ENCODE measurements at regions not wholly inside any gene's neighbourhood (a gene's known extent, or its start where the extent isn't known, plus 50 kb on each side); places are given as distances from the start of the nearest gene placed in this dataset.

GRCh38 chr6:95244751-95245150 lies 332.6 kb upstream of the MANEA start:
- H3K9ac ChIP-seq (ENCODE audit: insufficient read depth, low read length, poor library complexity, severe bottlenecking): no peak overlapping the region

GRCh38 chr6:95248499-95248898 lies 328.8 kb upstream of the MANEA start:
- no peak overlapping the region for H2AFZ ChIP-seq (ENCODE audit: insufficient read depth, low read depth, low read length, poor library complexity, severe bottlenecking)
- no peak for DNase-seq
- Mint-ChIP-seq H3K4me3 (no peak overlapping the region), H3K9me3 (no peaks in the 10 kb centered on the region), H3K27ac (no peak overlapping the region), H3K4me1 (peaks cover 1% of the 10 kb centered on the region), H3K36me3 (no peaks in the 10 kb centered on the region), H3K27me3 (ENCODE audit: low read depth in 3 of 3) (no peaks in the 10 kb centered on the region)
- WGBS (ENCODE audit: insufficient coverage): no CpG with 5 or more reads among the region's 4 CpGs
- no peak overlapping the region for H3K9ac ChIP-seq (ENCODE audit: insufficient read depth, low read length, poor library complexity, severe bottlenecking)
- H3K4me2 ChIP-seq (replicated peaks; ENCODE audit: extremely low read depth, low read length, poor library complexity, severe bottlenecking): no peak overlapping the region
- H3K9me3 ChIP-seq (replicated peaks in 1 of 2; ENCODE audit: control insufficient read depth in 1 of 2, insufficient read depth in 1 of 2, low read length in 2 of 2): no peaks in the 10 kb centered on the region
- no peaks in the 10 kb centered on the region for H3K79me2 ChIP-seq (ENCODE audit: insufficient read depth, low read length)
- no peaks in the 10 kb centered on the region for H4K20me1 ChIP-seq (ENCODE audit: insufficient read depth, low read length)
- no peaks in the 10 kb centered on the region for H3K27me3 ChIP-seq (ENCODE audit: control insufficient read depth in 2 of 2, insufficient read depth in 2 of 2, low read length in 2 of 2)
- H3K4me1 ChIP-seq (ENCODE audit: control insufficient read depth in 1 of 2, insufficient read depth in 2 of 2, low read length in 2 of 2): no peaks in the 10 kb centered on the region
- no peaks in the 10 kb centered on the region for H3K36me3 ChIP-seq (replicated peaks in 1 of 2; ENCODE audit: control insufficient read depth in 1 of 2, insufficient read depth in 2 of 2, low read length in 2 of 2)
- H3K27ac ChIP-seq (ENCODE audit: low read depth in 1 of 2, low read length in 2 of 2): no peak overlapping the region
- intact Hi-C loops (cut with micrococcal nuclease): no loop called here
- no peak overlapping the region for H3K4me3 ChIP-seq (replicated peaks in 1 of 3; ENCODE audit: low read depth in 2 of 3, low read length in 3 of 3)
- no peak for TF ChIP-seq CTCF (IDR thresholded peaks at IDR 0.05)

More at GRCh38 chr6:95244751-95245150, 332.6 kb upstream of the MANEA start:
- peak in 1 of 3 donors; percentile 3 for DNase-seq
- no peak overlapping the region for H3K27ac Mint-ChIP-seq
- H3K4me3 Mint-ChIP-seq: no peak overlapping the region
- H3K27ac ChIP-seq (ENCODE audit: low read depth in 1 of 2, low read length in 2 of 2): no peak overlapping the region
- intact Hi-C loops (cut with micrococcal nuclease): no loop called here
- no peaks in the 10 kb centered on the region for H3K4me1 ChIP-seq (ENCODE audit: control insufficient read depth in 1 of 2, insufficient read depth in 2 of 2, low read length in 2 of 2)
- H3K27me3 ChIP-seq (ENCODE audit: control insufficient read depth in 2 of 2, insufficient read depth in 2 of 2, low read length in 2 of 2): no peaks in the 10 kb centered on the region
- H3K4me1 Mint-ChIP-seq: no peaks in the 10 kb centered on the region
- no peak for TF ChIP-seq CTCF (IDR thresholded peaks at IDR 0.05)
- H3K36me3 Mint-ChIP-seq: no peaks in the 10 kb centered on the region
- no peaks in the 10 kb centered on the region for H3K79me2 ChIP-seq (ENCODE audit: insufficient read depth, low read length)
- no peaks in the 10 kb centered on the region for H3K9me3 ChIP-seq (replicated peaks in 1 of 2; ENCODE audit: control insufficient read depth in 1 of 2, insufficient read depth in 1 of 2, low read length in 2 of 2)
- no peak overlapping the region for H3K4me3 ChIP-seq (replicated peaks in 1 of 3; ENCODE audit: low read depth in 2 of 3, low read length in 3 of 3)
- H3K27me3 Mint-ChIP-seq (ENCODE audit: low read depth in 3 of 3): peaks cover 0 to 2% (median 0%) of the 10 kb centered on the region in 3 donors
- H2AFZ ChIP-seq (ENCODE audit: insufficient read depth, low read depth, low read length, poor library complexity, severe bottlenecking): no peak overlapping the region
- peaks cover 0 to 2% (median 0%) of the 10 kb centered on the region in 7 donors for H3K9me3 Mint-ChIP-seq
- H4K20me1 ChIP-seq (ENCODE audit: insufficient read depth, low read length): no peaks in the 10 kb centered on the region
- H3K4me2 ChIP-seq (replicated peaks; ENCODE audit: extremely low read depth, low read length, poor library complexity, severe bottlenecking): no peak overlapping the region
- H3K36me3 ChIP-seq (replicated peaks in 1 of 2; ENCODE audit: control insufficient read depth in 1 of 2, insufficient read depth in 2 of 2, low read length in 2 of 2): no peaks in the 10 kb centered on the region
- no CpG with 5 or more reads among the region's 2 CpGs for WGBS (ENCODE audit: insufficient coverage)

All from CD14-positive monocyte (primary cell).